ENCODE measurements at regions not wholly inside any gene's neighbourhood (a gene's known extent, or its start where the extent isn't known, plus 50 kb on each side); places are given as distances from the start of the nearest gene placed in this dataset.

DNA sequence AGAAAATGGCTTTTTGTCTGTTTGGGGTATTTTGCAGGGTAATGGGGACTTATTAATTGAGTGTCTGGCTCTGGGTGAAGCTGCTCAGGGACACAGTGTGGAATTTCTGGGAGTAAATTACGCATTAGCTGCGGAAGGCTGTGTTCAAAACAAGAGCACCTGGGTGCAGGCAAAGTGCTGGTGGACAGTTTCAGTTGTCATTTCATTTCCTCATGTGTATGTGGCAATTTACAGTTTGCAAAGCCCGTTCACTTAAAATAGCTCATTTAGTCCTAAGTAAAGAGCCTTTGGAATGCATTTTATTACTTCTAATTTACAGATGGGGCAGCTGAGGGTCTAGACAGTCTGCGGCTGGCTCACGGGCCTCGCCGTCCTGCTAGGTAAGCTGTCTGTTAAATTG lies 546.8 kb downstream of the BCL11B start (continued):
- TF ChIP-seq, protein P1, sequence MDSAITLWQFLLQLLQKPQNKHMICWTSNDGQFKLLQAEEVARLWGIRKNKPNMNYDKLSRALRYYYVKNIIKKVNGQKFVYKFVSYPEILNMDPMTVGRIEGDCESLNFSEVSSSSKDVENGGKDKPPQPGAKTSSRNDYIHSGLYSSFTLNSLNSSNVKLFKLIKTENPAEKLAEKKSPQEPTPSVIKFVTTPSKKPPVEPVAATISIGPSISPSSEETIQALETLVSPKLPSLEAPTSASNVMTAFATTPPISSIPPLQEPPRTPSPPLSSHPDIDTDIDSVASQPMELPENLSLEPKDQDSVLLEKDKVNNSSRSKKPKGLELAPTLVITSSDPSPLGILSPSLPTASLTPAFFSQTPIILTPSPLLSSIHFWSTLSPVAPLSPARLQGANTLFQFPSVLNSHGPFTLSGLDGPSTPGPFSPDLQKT (IDR thresholded peaks at IDR 0.05; ENCODE audit: borderline replicate concordance, low read depth, low read length), result no peak
- TF ChIP-seq ZNF785 (tag by site-specific recombination; IDR thresholded peaks at IDR 0.05) (no peak), ZNF639 (tag by site-specific recombination; IDR thresholded peaks at IDR 0.05) (no peak), ZNF623 (tag by site-specific recombination; IDR thresholded peaks at IDR 0.05) (no peak)

DNA sequence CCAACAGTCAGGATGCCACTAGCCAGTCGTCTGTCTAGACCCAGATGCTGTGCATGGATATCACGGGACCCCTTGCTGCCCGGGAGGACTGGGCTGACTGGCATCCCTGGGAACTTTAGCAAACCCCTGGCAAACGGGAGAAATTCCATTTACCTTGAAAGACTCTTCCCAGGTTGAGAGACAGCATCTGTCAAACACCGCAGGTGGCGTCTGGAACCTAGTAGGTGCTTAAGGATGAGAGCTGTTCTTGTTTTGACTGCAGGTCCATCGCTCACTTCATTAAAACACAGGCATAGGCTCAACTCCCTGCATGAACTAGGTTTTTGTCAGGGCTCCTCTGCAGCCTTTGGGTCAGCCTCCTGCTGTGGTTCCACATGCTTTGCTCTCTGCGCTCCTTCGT lies 546.3 kb downstream of the BCL11B start:
- Histone ChIP-seq H3K4me1 (ENCODE audit: control insufficient read depth, insufficient read depth, low read length) (no peaks in the 10 kb centered on the region), H3K4me3 (ENCODE audit: low read depth, low read length) (no peak overlapping the region), H3K36me3 (ENCODE audit: control insufficient read depth in 2 of 2, insufficient read depth in 1 of 2, low read length in 2 of 2) (no peaks in the 10 kb centered on the region), H3K9me3 (ENCODE audit: control insufficient read depth, insufficient read depth, low read depth, low read length) (no peaks in the 10 kb centered on the region), H3K27ac (ENCODE audit: extremely low read depth, low read depth, low read length) (no peak overlapping the region)
- ChIA-PET POLR2A (no interaction called here), CTCF (no interaction called here)
- TF ChIP-seq ZNF514 (tag by site-specific recombination; IDR thresholded peaks at IDR 0.05) (no peak), TRIM28 (IDR thresholded peaks at IDR 0.05; ENCODE audit: borderline replicate concordance, low read length) (no peak), ZFP3 (tag by site-specific recombination; IDR thresholded peaks at IDR 0.05; ENCODE audit: low read depth) (no peak), ZNF600 (tag by site-specific recombination; IDR thresholded peaks at IDR 0.05) (no peak), ZNF350 (tag by site-specific recombination; IDR thresholded peaks at IDR 0.05) (no peak), BCL11A (tag by site-specific recombination; IDR thresholded peaks at IDR 0.05; ENCODE audit: low read depth) (no peak), ZNF311 (tag by site-specific recombination; IDR thresholded peaks at IDR 0.05; ENCODE audit: borderline replicate concordance) (no peak), ZNF202 (tag by site-specific recombination; IDR thresholded peaks at IDR 0.05; ENCODE audit: borderline replicate concordance) (no peak)
- TF ChIP-seq, protein P2, sequence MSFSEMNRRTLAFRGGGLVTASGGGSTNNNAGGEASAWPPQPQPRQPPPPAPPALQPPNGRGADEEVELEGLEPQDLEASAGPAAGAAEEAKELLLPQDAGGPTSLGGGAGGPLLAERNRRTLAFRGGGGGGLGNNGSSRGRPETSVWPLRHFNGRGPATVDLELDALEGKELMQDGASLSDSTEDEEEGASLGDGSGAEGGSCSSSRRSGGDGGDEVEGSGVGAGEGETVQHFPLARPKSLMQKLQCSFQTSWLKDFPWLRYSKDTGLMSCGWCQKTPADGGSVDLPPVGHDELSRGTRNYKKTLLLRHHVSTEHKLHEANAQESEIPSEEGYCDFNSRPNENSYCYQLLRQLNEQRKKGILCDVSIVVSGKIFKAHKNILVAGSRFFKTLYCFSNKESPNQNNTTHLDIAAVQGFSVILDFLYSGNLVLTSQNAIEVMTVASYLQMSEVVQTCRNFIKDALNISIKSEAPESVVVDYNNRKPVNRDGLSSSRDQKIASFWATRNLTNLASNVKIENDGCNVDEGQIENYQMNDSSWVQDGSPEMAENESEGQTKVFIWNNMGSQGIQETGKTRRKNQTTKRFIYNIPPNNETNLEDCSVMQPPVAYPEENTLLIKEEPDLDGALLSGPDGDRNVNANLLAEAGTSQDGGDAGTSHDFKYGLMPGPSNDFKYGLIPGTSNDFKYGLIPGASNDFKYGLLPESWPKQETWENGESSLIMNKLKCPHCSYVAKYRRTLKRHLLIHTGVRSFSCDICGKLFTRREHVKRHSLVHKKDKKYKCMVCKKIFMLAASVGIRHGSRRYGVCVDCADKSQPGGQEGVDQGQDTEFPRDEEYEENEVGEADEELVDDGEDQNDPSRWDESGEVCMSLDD (tag by site-specific recombination; IDR thresholded peaks at IDR 0.05), result no peak
- TF ChIP-seq, protein P1 (IDR thresholded peaks at IDR 0.05; ENCODE audit: borderline replicate concordance, low read depth, low read length), result no peak
- TF ChIP-seq, protein P3, sequence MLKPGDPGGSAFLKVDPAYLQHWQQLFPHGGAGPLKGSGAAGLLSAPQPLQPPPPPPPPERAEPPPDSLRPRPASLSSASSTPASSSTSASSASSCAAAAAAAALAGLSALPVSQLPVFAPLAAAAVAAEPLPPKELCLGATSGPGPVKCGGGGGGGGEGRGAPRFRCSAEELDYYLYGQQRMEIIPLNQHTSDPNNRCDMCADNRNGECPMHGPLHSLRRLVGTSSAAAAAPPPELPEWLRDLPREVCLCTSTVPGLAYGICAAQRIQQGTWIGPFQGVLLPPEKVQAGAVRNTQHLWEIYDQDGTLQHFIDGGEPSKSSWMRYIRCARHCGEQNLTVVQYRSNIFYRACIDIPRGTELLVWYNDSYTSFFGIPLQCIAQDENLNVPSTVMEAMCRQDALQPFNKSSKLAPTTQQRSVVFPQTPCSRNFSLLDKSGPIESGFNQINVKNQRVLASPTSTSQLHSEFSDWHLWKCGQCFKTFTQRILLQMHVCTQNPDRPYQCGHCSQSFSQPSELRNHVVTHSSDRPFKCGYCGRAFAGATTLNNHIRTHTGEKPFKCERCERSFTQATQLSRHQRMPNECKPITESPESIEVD (tag by site-specific recombination; IDR thresholded peaks at IDR 0.05), result no peak
- TF ChIP-seq, protein P4, sequence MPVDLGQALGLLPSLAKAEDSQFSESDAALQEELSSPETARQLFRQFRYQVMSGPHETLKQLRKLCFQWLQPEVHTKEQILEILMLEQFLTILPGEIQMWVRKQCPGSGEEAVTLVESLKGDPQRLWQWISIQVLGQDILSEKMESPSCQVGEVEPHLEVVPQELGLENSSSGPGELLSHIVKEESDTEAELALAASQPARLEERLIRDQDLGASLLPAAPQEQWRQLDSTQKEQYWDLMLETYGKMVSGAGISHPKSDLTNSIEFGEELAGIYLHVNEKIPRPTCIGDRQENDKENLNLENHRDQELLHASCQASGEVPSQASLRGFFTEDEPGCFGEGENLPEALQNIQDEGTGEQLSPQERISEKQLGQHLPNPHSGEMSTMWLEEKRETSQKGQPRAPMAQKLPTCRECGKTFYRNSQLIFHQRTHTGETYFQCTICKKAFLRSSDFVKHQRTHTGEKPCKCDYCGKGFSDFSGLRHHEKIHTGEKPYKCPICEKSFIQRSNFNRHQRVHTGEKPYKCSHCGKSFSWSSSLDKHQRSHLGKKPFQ (tag by site-specific recombination; IDR thresholded peaks at IDR 0.05), result no peak
